ENCODE measurements at regions not wholly inside any gene's neighbourhood (a gene's known extent, or its start where the extent isn't known, plus 50 kb on each side); places are given as distances from the start of the nearest gene placed in this dataset.

GRCh38 chr15:87294854-87295253 is 961.7 kb downstream of the NTRK3 start:
- no peaks in the 10 kb centered on the region for H3K4me1 ChIP-seq
- TF ChIP-seq HOXB13 (CRISPR knock-in tag; IDR thresholded peaks at IDR 0.05; ENCODE audit: low read depth) (no peak), CEBPB (IDR thresholded peaks at IDR 0.05) (no peak), HOXA7 (CRISPR knock-in tag; IDR thresholded peaks at IDR 0.05) (no peak), CTCF (IDR thresholded peaks at IDR 0.05) (no peak), SREBF2 (IDR thresholded peaks at IDR 0.05) (no peak), TP53 (CRISPR knock-in tag; IDR thresholded peaks at IDR 0.05) (no peak)
- H3K4me3 ChIP-seq, result no peak overlapping the region
- ATAC-seq, result no peak
- no peak overlapping the region for H3K4me2 ChIP-seq
- CTCF ChIA-PET, result no interaction called here
- no peak for DNase-seq (ENCODE audit: low read depth in 1 of 2, low spot score in 1 of 2)
- peaks cover 8% of the 10 kb centered on the region; the same call in 1 of the 3 replicates for H3K9me3 ChIP-seq
- POLR2A ChIA-PET, result no interaction called here
- H3K27ac ChIP-seq, result no peak overlapping the region
- no peak for FAIRE-seq

DNA sequence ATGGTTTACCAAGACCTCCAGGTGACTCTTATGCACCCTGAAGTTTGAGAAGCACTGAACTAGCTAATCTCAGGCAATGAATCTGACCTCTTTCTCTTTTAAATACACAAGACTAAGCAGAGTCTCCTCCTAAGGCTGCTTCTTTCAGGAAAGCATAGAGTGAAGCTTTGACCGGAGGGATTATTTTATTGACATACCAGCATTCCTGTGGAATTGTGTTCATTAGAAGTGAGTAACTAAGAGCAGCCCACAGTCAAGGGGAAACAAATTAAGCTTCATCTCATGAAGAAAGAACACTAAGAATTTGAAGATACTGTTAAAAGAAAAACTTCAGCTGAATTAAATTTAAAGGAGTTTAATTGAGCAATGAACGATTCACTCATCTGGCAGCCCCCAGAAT is 963.5 kb downstream of the NTRK3 start:
- DNase-seq (ENCODE audit: low read depth in 1 of 2, low spot score in 1 of 2), result no peak
- Histone ChIP-seq H3K27ac (no peak overlapping the region), H3K4me1 (no peaks in the 10 kb centered on the region), H3K9me3 (peaks cover 4% of the 10 kb centered on the region; the same call in 1 of the 3 replicates), H3K4me2 (no peak overlapping the region), H3K4me3 (no peak overlapping the region)
- ChIA-PET CTCF (no interaction called here), POLR2A (no interaction called here)
- no peak for FAIRE-seq
- 2% methylated on average over 2 of the region's 2 CpGs for WGBS (ENCODE audit: missing lambda C conversion rate)
- no peak for ATAC-seq
- TF ChIP-seq ZC3H11A (IDR thresholded peaks at IDR 0.05) (no peak), EHF (CRISPR knock-in tag; IDR thresholded peaks at IDR 0.05) (no peak), KDM5A (IDR thresholded peaks at IDR 0.05) (no peak), FOXS1 (CRISPR knock-in tag; IDR thresholded peaks at IDR 0.05) (no peak), RCOR1 (IDR thresholded peaks at IDR 0.05; ENCODE audit: low read depth, low read length) (no peak), CBX2 (IDR thresholded peaks at IDR 0.05; ENCODE audit: borderline replicate concordance, low read depth) (no peak), ZNF302 (CRISPR knock-in tag; IDR thresholded peaks at IDR 0.05) (no peak), HOXB13 (CRISPR knock-in tag; IDR thresholded peaks at IDR 0.05; ENCODE audit: low read depth) (no peak), POLR2A (IDR thresholded peaks at IDR 0.05; ENCODE audit: low read length) (no peak), POLR2AphosphoS2 (conservative IDR thresholded peaks at IDR 0.05; ENCODE audit: low read length) (no peak), GATA3 (IDR thresholded peaks at IDR 0.05; ENCODE audit: borderline replicate concordance) (no peak), KDM1A (IDR thresholded peaks at IDR 0.05; ENCODE audit: low read depth) (no peak), FOSL2 (IDR thresholded peaks at IDR 0.05) (no peak), FOSL2 (CRISPR knock-in tag; IDR thresholded peaks at IDR 0.05) (no peak), NPAS2 (CRISPR knock-in tag; IDR thresholded peaks at IDR 0.05; ENCODE audit: borderline replicate concordance) (no peak), HDAC2 (IDR thresholded peaks at IDR 0.05) (no peak), PHF8 (IDR thresholded peaks at IDR 0.05; ENCODE audit: borderline replicate concordance, low read depth) (no peak), HOXB5 (CRISPR knock-in tag; IDR thresholded peaks at IDR 0.05) (no peak)
- TF ChIP-seq, protein P1, sequence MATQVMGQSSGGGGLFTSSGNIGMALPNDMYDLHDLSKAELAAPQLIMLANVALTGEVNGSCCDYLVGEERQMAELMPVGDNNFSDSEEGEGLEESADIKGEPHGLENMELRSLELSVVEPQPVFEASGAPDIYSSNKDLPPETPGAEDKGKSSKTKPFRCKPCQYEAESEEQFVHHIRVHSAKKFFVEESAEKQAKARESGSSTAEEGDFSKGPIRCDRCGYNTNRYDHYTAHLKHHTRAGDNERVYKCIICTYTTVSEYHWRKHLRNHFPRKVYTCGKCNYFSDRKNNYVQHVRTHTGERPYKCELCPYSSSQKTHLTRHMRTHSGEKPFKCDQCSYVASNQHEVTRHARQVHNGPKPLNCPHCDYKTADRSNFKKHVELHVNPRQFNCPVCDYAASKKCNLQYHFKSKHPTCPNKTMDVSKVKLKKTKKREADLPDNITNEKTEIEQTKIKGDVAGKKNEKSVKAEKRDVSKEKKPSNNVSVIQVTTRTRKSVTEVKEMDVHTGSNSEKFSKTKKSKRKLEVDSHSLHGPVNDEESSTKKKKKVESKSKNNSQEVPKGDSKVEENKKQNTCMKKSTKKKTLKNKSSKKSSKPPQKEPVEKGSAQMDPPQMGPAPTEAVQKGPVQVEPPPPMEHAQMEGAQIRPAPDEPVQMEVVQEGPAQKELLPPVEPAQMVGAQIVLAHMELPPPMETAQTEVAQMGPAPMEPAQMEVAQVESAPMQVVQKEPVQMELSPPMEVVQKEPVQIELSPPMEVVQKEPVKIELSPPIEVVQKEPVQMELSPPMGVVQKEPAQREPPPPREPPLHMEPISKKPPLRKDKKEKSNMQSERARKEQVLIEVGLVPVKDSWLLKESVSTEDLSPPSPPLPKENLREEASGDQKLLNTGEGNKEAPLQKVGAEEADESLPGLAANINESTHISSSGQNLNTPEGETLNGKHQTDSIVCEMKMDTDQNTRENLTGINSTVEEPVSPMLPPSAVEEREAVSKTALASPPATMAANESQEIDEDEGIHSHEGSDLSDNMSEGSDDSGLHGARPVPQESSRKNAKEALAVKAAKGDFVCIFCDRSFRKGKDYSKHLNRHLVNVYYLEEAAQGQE (IDR thresholded peaks at IDR 0.05), result no peak
- TF ChIP-seq, protein P2, sequence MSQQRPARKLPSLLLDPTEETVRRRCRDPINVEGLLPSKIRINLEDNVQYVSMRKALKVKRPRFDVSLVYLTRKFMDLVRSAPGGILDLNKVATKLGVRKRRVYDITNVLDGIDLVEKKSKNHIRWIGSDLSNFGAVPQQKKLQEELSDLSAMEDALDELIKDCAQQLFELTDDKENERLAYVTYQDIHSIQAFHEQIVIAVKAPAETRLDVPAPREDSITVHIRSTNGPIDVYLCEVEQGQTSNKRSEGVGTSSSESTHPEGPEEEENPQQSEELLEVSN (IDR thresholded peaks at IDR 0.05; ENCODE audit: borderline replicate concordance, low read depth), result no peak
